ENCODE measurements at regions not wholly inside any gene's neighbourhood (a gene's known extent, or its start where the extent isn't known, plus 50 kb on each side); places are given as distances from the start of the nearest gene placed in this dataset.
"Not testable (repeated sequence)": the region's sequence is repeated elsewhere in the genome, so short reads cannot be mapped to it uniquely, and the experiment has no call there.

DNA sequence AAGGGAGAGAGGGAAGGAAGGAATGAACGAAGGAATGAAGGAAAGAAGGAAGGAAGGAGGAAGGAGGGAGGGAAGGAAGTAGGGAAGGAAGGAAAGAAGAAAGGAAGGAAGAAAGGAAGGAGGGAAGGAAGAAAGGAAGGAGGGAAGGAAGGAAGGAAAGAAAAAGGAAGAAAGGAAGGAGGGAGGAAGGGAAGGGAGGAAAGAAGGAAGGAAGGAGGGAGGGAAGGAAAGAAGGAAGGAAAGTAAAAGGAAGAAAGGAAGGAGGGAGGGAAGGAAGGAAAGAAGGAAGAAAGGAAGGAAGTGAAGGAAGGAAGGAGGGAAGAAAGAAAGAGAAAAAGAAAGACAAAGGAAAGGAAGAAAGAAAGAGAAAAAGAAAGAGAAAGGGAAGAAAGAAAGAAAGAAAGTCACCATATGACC, 442.4 kb downstream of the RBFOX1 start:
- DNase-seq = no peak

DNA sequence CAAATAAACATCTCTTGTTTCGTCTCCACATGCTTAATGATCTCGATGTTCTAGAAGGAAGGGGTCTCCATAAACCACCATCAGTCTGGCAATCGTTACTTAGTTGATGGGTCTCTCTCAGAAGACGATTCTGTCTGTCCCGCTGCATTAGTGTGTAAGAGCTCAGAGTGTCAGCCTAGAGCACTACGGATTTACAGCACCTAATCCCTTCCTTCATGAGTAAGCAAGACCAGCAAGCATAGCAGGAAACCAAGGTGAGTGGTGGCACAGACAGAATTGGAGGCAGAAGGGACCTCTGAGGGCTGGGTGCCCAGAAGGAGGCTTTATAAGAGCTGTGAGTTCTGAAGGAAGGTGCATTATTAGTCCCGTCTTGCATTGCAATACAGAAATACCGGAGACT, 440.1 kb downstream of the RBFOX1 start:
- DNase-seq = no peak

DNA sequence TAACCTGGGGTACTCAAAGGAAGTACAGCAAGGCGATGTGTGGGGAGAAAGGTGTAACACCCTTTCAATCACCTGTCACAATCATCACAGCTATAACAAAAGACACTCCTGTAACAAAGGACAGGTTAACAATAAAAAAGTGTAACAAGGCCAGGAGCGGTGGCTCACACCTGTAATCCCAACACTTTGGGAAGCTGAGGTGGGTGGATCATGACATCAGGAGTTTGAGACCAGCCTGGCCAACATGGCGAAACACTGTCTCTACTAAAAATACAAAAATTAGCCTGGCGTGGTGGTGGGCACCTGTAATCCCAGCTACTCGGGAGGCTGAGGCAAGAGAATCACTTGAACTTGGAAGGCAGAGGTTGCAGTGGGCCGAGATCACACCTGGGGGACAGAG, 436.4 kb downstream of the RBFOX1 start:
- not testable (repeated sequence) for DNase-seq

DNA sequence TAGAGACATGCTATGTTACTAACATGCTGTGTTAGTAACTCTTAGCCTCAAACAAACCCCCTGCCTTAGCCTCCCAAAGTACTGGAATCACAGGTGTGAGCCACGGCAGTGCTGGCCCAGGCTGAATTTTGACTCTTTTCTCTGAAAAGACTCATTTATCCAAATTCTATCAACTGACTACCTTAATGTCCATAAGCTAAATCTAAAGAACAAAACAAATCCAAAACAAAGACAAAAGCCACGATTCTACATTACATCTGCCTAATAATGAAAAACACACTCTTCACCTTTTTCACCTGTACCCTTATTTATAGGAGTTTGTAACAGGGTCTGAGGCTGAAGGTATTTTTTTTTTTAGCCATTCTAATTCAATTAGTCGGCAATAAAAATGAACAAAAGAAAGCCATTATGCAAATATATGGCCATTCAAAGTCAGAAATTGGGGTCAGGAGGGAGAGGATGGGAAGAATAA, 432.5 kb downstream of the RBFOX1 start:
- DNase-seq = no peak

DNA sequence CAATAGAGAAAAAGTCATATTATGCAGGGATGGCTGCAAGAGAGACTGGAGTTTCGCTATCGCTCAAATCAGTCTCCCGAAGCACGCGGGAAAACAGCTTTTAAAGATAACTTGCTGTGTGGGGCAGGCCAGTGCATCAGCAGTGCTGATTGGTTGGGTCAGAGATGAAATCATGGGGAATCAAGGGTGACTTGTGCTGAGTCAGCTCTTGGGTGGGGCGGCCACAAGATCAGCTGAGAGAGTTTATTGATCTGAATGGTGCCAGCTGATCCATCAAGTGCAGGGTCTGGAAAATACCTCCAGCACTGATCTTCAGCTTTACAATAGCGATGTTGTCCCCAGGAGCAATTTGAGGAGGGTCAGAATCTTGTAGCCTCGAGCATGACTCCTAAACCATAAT, 430.5 kb downstream of the RBFOX1 start:
- no peak for DNase-seq
